ENCODE measurements at regions not wholly inside any gene's neighbourhood (a gene's known extent, or its start where the extent isn't known, plus 50 kb on each side); places are given as distances from the start of the nearest gene placed in this dataset.

- no peak for TF ChIP-seq CTCF (IDR thresholded peaks at IDR 0.05; ENCODE audit: extremely low read depth in 1 of 2, insufficient read depth in 1 of 2, low read depth in 1 of 2, low read length in 2 of 2)
- TF ChIP-seq MAX (IDR thresholded peaks at IDR 0.05; ENCODE audit: insufficient read depth, insufficient read length), result no peak
- TF ChIP-seq EZH2 (IDR thresholded peaks at IDR 0.05; ENCODE audit: borderline replicate concordance, low read depth, low read length, severe bottlenecking), result no peak
Measured at GRCh38 chr12:65540140-65540539, 261.7 kb downstream of the MSRB3 start.
